CD4-positive, alpha-beta T cell treated with Interleukin-15 for 1 hour (primary cell): ENCODE measurements at regions not wholly inside any gene's neighbourhood (a gene's known extent, or its start where the extent isn't known, plus 50 kb on each side); places are given as distances from the start of the nearest gene placed in this dataset.

Experiments
- DNase-seq: peaks from one replicate; pipeline ENCODE4 v3.0.0-alpha.2; 2020

- no peak for DNase-seq
These were observed 225.3 kb upstream of the B3GAT1 start for GRCh38 chr11:134637091-134638015.

GRCh38 chr11:134636071-134636470 lies 224.0 kb upstream of the B3GAT1 start:
- DNase-seq = no peak

- DNase-seq = no peak
These were observed 223.1 kb upstream of the B3GAT1 start for GRCh38 chr11:134634897-134635831.

DNA sequence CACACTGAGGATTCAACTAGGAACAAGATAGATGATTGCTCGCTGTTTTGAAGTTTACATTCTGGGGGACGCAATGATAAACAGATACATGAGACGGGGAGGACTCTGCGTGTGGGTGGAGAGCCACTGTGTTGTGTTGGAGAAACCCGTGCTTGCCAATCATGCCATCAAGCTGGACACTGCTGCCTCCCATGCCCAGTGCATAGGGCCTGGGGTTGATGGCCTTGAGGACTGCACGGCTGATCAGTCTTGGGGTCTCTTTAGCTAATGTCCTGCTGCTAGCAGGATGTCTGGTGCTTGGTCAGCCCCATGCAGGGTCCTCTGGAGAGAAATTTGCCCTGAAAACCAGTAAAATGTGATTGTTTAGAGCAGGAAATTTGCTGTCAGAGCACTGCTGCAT lies 221.2 kb upstream of the B3GAT1 start:
- no peak for DNase-seq

DNA sequence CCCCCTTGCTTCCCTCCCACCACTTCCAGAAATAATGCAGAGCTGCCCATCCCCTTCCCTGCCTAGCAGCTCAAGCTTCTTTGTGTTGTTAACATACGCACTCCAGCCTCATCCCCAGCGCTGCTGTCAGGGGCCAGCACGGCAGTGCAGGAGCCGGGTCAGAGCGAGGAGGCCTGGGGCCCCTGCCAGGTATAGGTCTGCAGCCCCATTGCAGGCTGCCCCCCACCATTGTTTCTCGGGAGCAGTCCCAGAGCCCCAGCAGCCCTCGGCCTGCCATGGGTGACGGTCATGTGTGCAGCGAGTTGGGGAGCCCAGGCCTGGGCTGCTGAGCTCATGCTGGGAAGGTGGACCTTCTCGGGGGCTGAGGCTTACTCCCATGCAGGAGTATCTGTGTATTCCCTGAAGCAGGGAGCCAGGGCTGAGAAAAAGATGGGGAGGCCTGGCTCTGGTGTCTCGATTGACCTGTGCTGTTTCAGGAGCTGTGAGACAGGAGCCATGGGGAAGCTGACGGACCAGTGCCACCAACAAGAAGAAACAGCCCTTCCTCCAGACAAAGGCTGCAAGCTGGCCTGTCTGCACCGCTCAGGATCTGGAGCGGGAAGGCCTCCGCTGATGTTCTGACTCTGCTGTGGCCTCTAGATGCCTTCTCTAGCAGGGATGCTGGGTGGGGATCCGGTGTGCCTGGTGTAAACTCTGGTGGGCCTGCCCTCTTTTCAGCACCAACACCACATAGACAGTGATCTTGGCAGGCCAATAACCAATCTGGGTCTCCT lies 220.5 kb upstream of the B3GAT1 start:
- DNase-seq = no peak

GRCh38 chr11:134630861-134631260 lies 218.8 kb upstream of the B3GAT1 start:
- DNase-seq = no peak

DNA sequence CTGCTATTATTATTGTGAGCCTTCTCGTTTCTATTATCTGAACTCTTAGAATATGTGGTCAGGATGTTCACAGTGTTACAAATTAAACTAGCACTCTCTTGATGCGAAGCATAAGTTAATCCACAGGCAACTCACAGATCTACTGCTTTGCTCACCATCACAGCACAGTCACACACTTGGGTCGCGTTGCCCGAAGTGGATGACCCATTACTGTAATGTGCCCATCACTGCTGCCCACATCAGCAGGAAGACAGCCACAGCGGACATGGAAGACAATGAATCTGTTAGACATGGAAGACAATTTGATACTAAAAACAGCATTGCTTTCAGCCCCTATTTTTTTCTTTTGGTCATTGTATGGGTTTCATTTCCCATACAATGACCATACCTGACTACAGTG lies 216.4 kb upstream of the B3GAT1 start:
- DNase-seq = no peak

- no peak for DNase-seq
These were observed 214.0 kb upstream of the B3GAT1 start for GRCh38 chr11:134626032-134626431.

GRCh38 chr11:134625631-134626030 lies 213.6 kb upstream of the B3GAT1 start:
- DNase-seq = no peak

DNA sequence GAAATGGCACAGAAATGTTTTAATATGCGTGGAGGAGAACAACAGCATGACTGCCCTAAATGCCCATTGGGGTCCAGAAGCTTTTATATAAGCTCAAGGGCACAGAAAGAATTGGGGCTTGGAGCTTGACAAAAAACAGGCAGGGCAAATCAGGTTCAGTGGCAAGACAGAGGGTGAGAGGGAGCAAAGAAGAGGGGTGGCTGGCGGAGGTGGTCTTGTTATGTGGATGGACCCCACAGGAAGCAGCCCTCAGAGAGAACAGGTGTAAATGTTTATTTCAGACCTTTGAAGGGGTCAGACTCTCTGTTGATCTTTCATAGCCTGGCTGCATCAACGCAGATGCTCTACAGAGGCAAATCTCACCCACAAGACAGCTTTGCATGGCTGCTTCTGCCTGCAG lies 213.1 kb upstream of the B3GAT1 start:
- DNase-seq = no peak

DNA sequence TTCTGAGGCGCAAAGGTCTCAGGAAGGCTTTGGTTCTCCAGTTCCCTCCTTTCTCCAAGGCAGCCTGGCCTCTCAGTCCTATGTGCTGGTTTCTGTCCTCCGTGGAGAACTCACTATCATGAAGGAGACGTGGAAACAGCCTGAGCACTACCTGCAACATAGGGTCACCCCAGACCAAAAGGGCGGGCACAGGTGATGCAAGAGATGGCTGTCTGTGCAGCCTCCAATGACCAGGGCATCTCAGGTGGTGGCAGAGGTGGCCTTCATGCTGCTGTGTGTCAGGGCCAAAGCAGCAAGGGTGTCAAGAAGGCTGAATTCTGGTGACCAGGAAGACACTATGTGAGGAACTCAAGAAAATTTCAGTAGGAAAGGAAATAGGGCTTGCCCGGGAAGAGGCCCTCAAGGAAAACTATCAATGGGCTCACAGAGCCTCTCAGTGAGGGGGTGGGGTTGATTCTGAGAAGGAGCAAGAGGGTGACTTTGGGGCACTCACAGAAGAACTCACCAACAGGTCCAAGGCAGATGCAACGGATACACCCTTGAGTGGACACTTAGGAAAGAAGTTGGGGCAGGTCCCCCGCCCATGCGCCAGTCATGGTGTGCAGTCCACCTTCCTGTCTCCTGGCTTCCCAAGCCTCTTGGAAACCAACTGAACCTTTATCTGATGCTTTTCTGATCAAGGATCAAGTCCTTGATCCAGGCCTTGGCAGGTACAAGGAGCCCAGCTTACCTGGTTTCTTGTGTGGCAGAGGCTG lies 212.3 kb upstream of the B3GAT1 start:
- no peak for DNase-seq

GRCh38 chr11:134623711-134624110 lies 211.7 kb upstream of the B3GAT1 start:
- no peak for DNase-seq

- DNase-seq = no peak
These were observed 210.4 kb upstream of the B3GAT1 start for GRCh38 chr11:134622458-134622857.

DNA sequence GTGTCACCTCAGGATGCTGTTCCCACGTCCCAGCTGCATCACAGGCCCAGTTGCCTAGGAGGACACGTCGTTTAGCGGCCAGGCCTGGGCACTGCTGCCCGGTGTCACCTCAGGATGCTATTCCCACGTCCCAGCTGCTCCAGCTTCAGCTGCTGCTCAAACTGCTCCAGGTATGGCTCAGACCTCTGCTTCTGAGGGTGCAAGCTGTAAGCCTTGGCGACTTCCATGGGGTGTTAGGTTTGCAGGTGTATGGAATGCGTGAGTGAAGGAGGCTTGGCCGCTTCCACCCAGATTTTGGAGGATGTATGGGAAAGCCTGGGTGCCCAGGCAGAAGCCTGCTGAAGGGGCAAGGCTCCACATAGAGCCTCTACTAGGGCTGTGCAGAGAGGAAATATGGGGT lies 205.3 kb upstream of the B3GAT1 start:
- DNase-seq = no peak

- no peak for DNase-seq
These were observed 204.0 kb upstream of the B3GAT1 start for GRCh38 chr11:134616038-134616437.

GRCh38 chr11:134615041-134615615 lies 203.1 kb upstream of the B3GAT1 start:
- DNase-seq = no peak

- no peak for DNase-seq
These were observed 202.1 kb upstream of the B3GAT1 start for GRCh38 chr11:134614141-134614540.

- no peak for DNase-seq
These were observed 201.6 kb upstream of the B3GAT1 start for GRCh38 chr11:134613646-134614045.

DNA sequence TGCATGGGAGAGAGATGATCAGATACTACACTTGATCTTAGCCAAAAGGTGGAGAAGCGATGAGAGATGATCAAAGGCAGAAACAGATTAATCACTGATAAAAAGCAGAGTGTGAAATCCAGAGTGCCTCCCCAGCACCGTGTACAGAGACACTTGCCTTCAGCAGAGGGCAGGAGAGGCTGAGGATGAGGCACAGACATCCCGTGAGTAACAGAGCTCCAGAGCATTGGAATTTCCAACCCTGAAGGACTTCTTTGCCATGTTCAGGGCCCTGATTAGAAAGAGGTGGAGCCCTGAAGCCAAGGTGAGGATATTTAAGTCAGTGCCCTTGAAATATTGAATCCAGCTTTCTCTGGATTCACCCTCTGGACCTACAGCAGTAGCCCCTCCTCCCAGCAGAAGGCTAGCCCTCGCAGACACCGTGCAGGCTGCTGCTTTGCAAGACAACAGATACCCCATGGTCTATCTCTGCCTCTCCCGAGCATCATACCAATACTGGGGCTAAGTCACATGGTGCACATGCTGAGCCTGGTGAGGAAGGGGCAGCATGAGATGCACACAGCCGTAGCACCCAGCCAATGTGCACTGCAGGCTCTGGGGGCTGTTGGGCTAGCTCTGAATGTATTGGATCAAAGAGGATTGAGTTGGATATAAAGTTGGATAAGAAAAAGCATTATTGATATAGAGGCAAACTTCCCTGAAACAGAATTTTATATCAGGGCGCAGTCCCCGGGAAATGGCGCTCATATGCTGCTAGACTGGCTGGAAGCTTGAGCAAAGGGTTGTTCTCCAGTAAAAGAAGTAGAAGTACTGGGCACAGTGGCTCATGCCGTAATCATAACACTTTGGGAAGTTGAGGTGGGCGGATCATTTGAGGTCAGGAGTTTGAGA lies 200.3 kb upstream of the B3GAT1 start:
- DNase-seq = no peak

GRCh38 chr11:134611537-134611936 lies 199.5 kb upstream of the B3GAT1 start:
- DNase-seq = no peak
